ENCODE measurements at regions not wholly inside any gene's neighbourhood (a gene's known extent, or its start where the extent isn't known, plus 50 kb on each side); places are given as distances from the start of the nearest gene placed in this dataset.

DNA sequence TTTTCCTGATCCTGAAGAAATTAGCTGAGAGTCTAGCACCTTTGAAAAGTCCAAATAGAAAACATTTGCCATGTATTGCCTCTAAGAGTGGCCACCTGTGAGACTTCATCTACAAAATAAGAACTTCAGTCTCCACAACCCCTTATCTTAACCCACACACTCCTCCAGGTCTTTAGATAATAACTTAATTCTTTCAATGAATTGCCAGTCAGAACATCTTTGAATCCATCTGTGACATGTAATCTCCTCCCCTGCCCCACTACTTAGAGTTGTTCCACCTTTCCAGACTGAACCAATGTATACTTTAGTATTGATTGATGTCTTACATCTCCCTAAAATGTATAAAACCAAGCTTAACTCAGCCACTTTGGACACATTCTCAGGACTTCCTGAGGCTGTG is 84.4 kb upstream of the FAM171A1 start:
- H3K27me3 Mint-ChIP-seq: peaks cover 21% of the 10 kb centered on the region
- DNase-seq (no peak), ATAC-seq (no peak)
- H3K4me1 Mint-ChIP-seq (ENCODE audit: low read depth): peaks cover 6% of the 10 kb centered on the region
- no peaks in the 10 kb centered on the region for H3K9me3 Mint-ChIP-seq
- H3K27ac Mint-ChIP-seq: no peak overlapping the region
- H3K36me3 Mint-ChIP-seq (ENCODE audit: low read depth): no peaks in the 10 kb centered on the region
- CTCF ChIA-PET: no interaction called here
- intact Hi-C loops (cut with micrococcal nuclease): no loop called here
- TF ChIP-seq, protein P1, sequence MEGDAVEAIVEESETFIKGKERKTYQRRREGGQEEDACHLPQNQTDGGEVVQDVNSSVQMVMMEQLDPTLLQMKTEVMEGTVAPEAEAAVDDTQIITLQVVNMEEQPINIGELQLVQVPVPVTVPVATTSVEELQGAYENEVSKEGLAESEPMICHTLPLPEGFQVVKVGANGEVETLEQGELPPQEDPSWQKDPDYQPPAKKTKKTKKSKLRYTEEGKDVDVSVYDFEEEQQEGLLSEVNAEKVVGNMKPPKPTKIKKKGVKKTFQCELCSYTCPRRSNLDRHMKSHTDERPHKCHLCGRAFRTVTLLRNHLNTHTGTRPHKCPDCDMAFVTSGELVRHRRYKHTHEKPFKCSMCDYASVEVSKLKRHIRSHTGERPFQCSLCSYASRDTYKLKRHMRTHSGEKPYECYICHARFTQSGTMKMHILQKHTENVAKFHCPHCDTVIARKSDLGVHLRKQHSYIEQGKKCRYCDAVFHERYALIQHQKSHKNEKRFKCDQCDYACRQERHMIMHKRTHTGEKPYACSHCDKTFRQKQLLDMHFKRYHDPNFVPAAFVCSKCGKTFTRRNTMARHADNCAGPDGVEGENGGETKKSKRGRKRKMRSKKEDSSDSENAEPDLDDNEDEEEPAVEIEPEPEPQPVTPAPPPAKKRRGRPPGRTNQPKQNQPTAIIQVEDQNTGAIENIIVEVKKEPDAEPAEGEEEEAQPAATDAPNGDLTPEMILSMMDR (IDR thresholded peaks at IDR 0.05): no peak
- H3K4me3 Mint-ChIP-seq: no peak overlapping the region
- POLR2A ChIA-PET: no interaction called here

GRCh38 chr10:15453926-15454325 is 82.8 kb upstream of the FAM171A1 start:
- Mint-ChIP-seq H3K27me3 (peaks cover 25% of the 10 kb centered on the region), H3K27ac (no peak overlapping the region), H3K4me1 (ENCODE audit: low read depth) (peaks cover 6% of the 10 kb centered on the region), H3K9me3 (no peaks in the 10 kb centered on the region), H3K4me3 (no peak overlapping the region), H3K36me3 (ENCODE audit: low read depth) (no peaks in the 10 kb centered on the region)
- ChIA-PET CTCF (no interaction called here), POLR2A (no interaction called here)
- TF ChIP-seq, protein P1 (IDR thresholded peaks at IDR 0.05): no peak
- ATAC-seq (no peak), DNase-seq (no peak)
- intact Hi-C loops (cut with micrococcal nuclease): no loop called here

- DNase-seq (no peak), ATAC-seq (no peak)
- Mint-ChIP-seq H3K4me3 (no peak overlapping the region), H3K36me3 (ENCODE audit: low read depth) (no peaks in the 10 kb centered on the region), H3K27me3 (peaks cover 25% of the 10 kb centered on the region), H3K27ac (no peak overlapping the region), H3K4me1 (ENCODE audit: low read depth) (peaks cover 2% of the 10 kb centered on the region), H3K9me3 (no peaks in the 10 kb centered on the region)
- intact Hi-C loops (cut with micrococcal nuclease): no loop called here
- TF ChIP-seq, protein P1 (IDR thresholded peaks at IDR 0.05): no peak
- ChIA-PET CTCF (interaction anchor here (0.8 kb wide), 1 partner anchor 34 kb away, joined by 3 read pairs; no protein-coding TSS in a partner anchor), POLR2A (no interaction called here)
These were observed 82.4 kb upstream of the FAM171A1 start for GRCh38 chr10:15453457-15453856.

- CTCF ChIA-PET: interaction anchor here (0.8 kb wide), 1 partner anchor 33 kb away, joined by 3 read pairs; no protein-coding TSS in a partner anchor
- no peak overlapping the region for H3K4me3 Mint-ChIP-seq
- POLR2A ChIA-PET: no interaction called here
- H3K9me3 Mint-ChIP-seq: no peaks in the 10 kb centered on the region
- DNase-seq: no peak
- H3K27ac Mint-ChIP-seq: no peak overlapping the region
- peaks cover 24% of the 10 kb centered on the region for H3K27me3 Mint-ChIP-seq
- no peaks in the 10 kb centered on the region for H3K36me3 Mint-ChIP-seq (ENCODE audit: low read depth)
- TF ChIP-seq, protein P1 (IDR thresholded peaks at IDR 0.05): no peak
- intact Hi-C loops (cut with micrococcal nuclease): no loop called here
- ATAC-seq: no peak
- no peaks in the 10 kb centered on the region for H3K4me1 Mint-ChIP-seq (ENCODE audit: low read depth)
These were observed 81.5 kb upstream of the FAM171A1 start for GRCh38 chr10:15452545-15452944.

GRCh38 chr10:15451137-15452094 is 80.3 kb upstream of the FAM171A1 start:
- TF ChIP-seq, protein P1 (IDR thresholded peaks at IDR 0.05): no peak
- peaks cover 18% of the 10 kb centered on the region for H3K27me3 Mint-ChIP-seq
- CTCF ChIA-PET: interaction anchor here (2.3 kb wide), 1 partner anchor 18 kb away, joined by 6 read pairs; no protein-coding TSS in a partner anchor

More at GRCh38 chr10:15451137-15452094, 80.3 kb upstream of the FAM171A1 start:
- ATAC-seq (no peak), DNase-seq (no peak)
- Mint-ChIP-seq H3K4me3 (no peak overlapping the region), H3K4me1 (ENCODE audit: low read depth) (no peaks in the 10 kb centered on the region), H3K27ac (no peak overlapping the region), H3K36me3 (ENCODE audit: low read depth) (no peaks in the 10 kb centered on the region), H3K9me3 (no peaks in the 10 kb centered on the region)
- POLR2A ChIA-PET: no interaction called here
- intact Hi-C loops (cut with micrococcal nuclease): no loop called here

All from activated CD8-positive, alpha-beta T cell treated with anti-CD3 and anti-CD28 coated beads for 36 hours (primary cell).